Bronchial epithelial cell (primary cell): ENCODE measurements at regions not wholly inside any gene's neighbourhood (a gene's known extent, or its start where the extent isn't known, plus 50 kb on each side); places are given as distances from the start of the nearest gene placed in this dataset.

Source experiments
- DNase-seq: peaks from one replicate; pipeline ENCODE4 v3.0.0-alpha.2; 2010; ENCODE audit warnings: low read depth
- FAIRE-seq: peaks from 2 replicates; lab custom pipeline; 2011; peaks lifted over from hg19 to GRCh38; lab: Jason Lieb, UNC
- H3K27me3 ChIP-seq: 2 replicates; pipeline ENCODE4 v1.5.1; 2011; ENCODE audit warnings: low read length; ENCODE audit not compliant: control insufficient read depth, insufficient read depth
- H3K36me3 ChIP-seq: 2 replicates; pipeline ENCODE4 v1.5.1; 2011; ENCODE audit warnings: low read length; ENCODE audit not compliant: control insufficient read depth, insufficient read depth
- H3K4me3 ChIP-seq: 2 replicates; pipeline ENCODE4 v1.5.1; 2011; ENCODE audit warnings: mild to moderate bottlenecking, low read depth, low read length, control low read depth
- CTCF ChIP-seq: IDR thresholded peaks from 2 replicates; pipeline ENCODE4 v1.5.1; 2011; ENCODE audit warnings: mild to moderate bottlenecking, moderate library complexity, low read length, control low read depth, inconsistent platforms; ENCODE audit not compliant: insufficient read depth, severe bottlenecking

DNA sequence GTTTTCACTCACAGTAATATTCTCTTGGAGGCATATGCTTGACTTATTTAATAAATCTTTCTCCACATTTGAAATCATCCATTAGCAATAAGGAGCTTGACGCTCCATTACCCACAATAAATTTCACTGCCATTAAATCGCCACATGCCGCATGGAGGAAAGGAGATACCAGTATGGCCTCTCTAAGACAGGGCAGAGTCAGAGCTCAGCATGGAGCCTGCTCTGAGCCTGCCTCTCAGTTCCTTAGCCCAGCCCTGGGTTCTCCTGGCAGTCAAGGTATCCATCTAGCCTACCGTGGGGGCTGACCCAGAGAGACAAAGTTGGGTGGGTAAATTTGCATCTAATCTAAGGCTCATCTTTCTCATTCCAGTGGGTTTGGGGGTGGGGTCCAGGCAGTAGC is 80.3 kb upstream of the CES5A start:
- DNase-seq (no peak), FAIRE-seq (no peak)
- no peak overlapping the region for H3K4me3 ChIP-seq
- no peak for TF ChIP-seq CTCF
- H3K27me3 ChIP-seq, result no peaks in the 10 kb centered on the region
- no peaks in the 10 kb centered on the region for H3K36me3 ChIP-seq

DNA sequence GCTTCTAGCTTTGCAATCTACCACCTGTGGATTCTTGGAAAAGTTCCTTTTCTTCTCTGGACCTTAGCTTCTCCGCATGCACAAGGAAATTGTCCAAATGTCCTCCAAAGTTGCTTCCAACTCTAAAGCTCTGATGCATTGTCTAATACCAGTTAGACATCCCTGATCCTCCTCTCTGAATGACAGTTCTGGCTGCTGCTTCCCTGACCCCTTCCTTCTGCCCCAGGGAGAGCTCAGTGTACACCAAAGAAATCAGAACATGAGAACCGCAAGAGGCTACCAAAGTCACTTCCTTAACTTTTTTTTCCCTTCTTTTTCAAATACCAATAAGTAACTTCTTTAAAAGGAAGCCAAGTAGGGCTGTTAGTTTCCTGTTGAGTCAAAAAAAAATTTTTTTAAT is 79.7 kb upstream of the CES5A start:
- H3K36me3 ChIP-seq, result no peaks in the 10 kb centered on the region
- TF ChIP-seq CTCF, result no peak
- H3K4me3 ChIP-seq, result no peak overlapping the region
- no peak for FAIRE-seq
- no peak for DNase-seq
- no peaks in the 10 kb centered on the region for H3K27me3 ChIP-seq

- H3K36me3 ChIP-seq, result no peaks in the 10 kb centered on the region
- H3K27me3 ChIP-seq, result no peaks in the 10 kb centered on the region
- FAIRE-seq (no peak), DNase-seq (peak; percentile 62)
- no peak overlapping the region for H3K4me3 ChIP-seq
- TF ChIP-seq CTCF, result no peak
These were observed 74.3 kb upstream of the CES5A start for GRCh38 chr16:55949518-55949917.

DNA sequence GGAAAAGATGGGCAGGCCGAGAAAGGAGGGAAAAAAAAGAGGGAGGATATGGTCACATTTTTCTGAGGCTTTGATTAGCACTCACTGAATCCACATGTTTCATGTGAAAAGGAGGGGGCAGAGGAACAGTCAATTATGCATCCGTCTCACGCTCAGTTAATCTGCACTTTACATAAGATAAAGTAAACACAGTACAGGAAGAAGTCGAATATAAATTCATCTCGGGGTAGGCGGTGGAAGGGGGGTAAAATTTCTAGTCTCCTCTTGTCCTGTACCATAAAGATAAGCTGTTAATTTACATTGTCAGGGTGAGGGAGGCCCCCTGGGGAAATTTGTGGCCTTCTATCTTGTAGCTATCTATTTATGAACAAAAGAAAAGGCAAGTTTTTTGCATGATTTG is 73.1 kb upstream of the CES5A start:
- TF ChIP-seq CTCF, result no peak
- Histone ChIP-seq H3K36me3 (no peaks in the 10 kb centered on the region), H3K4me3 (no peak overlapping the region), H3K27me3 (peaks cover under 1% of the 10 kb centered on the region)
- FAIRE-seq (no peak), DNase-seq (no peak)

- no peaks in the 10 kb centered on the region for H3K36me3 ChIP-seq
- peaks cover 2% of the 10 kb centered on the region for H3K27me3 ChIP-seq
- no peak overlapping the region for H3K4me3 ChIP-seq
- FAIRE-seq (no peak), DNase-seq (no peak)
- TF ChIP-seq CTCF, result no peak
These were observed 72.2 kb upstream of the CES5A start for GRCh38 chr16:55947366-55947765.

DNA sequence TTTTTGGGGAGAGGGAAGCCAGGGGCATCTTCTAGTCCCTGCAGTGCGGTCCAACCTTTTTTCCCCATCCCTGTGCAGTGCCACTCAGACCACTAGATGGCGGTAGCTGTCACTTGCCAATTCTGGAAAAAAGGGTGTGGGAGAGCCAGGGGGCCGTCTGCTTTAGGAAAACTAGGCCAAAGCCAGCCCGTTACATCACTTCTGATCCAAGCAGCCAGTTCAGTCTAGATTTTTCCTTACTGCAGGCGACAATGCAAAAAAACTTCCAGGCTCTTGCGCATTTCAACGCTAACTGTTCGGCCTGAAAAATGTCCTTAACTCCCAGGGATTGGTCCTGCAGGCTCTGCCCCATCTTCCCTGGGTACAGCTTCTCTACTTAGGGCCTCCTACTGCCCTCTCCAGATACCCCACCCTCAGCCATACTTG is 69.2 kb upstream of the CES5A start:
- peaks cover 2% of the 10 kb centered on the region for H3K27me3 ChIP-seq
- no peaks in the 10 kb centered on the region for H3K36me3 ChIP-seq
- peak; percentile 22 for DNase-seq
- no peak overlapping the region for H3K4me3 ChIP-seq
- peak; percentile 95 for TF ChIP-seq CTCF
- no peak for FAIRE-seq
